ENCODE measurements at regions not wholly inside any gene's neighbourhood (a gene's known extent, or its start where the extent isn't known, plus 50 kb on each side); places are given as distances from the start of the nearest gene placed in this dataset.

DNA sequence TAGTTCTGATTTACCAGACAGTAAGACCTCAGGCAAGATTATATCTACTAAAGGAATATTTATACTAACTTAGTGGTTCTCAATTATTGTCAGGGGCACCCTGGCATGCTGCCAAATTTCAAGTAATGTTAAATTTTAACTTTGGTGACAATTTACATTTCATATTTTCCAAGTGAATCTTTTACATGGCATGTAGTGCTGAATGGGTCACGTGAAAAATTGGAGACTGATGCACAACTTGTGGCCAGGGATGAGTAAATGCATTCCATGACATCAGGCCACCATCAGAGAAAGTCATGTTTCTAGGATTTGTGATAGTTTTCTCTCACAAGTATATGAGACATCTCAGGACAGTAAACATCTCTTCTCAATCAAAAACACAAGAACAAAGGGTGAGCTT is 202.6 kb upstream of the SOX21 start:
- H3K4me3 ChIP-seq (ENCODE audit: low read depth, low read length): no peak overlapping the region
- H3K27ac ChIP-seq (ENCODE audit: extremely low read depth, low read depth, low read length): no peak overlapping the region
- H3K36me3 ChIP-seq (ENCODE audit: control insufficient read depth in 2 of 2, insufficient read depth in 1 of 2, low read length in 2 of 2): no peaks in the 10 kb centered on the region
- H3K9me3 ChIP-seq (ENCODE audit: control insufficient read depth, insufficient read depth, low read depth, low read length): no peaks in the 10 kb centered on the region
- ChIA-PET CTCF (no interaction called here), POLR2A (no interaction called here)
- 0 out of 2 replicates have a peak, but pooled peaks have one; percentile 35 for TF ChIP-seq ZNF830 (tag by site-specific recombination; IDR thresholded peaks at IDR 0.05; ENCODE audit: low read depth)
- TF ChIP-seq ZEB2 (tag by site-specific recombination; IDR thresholded peaks at IDR 0.05): no peak
- no peaks in the 10 kb centered on the region for H3K4me1 ChIP-seq (ENCODE audit: control insufficient read depth, insufficient read depth, low read length)

DNA sequence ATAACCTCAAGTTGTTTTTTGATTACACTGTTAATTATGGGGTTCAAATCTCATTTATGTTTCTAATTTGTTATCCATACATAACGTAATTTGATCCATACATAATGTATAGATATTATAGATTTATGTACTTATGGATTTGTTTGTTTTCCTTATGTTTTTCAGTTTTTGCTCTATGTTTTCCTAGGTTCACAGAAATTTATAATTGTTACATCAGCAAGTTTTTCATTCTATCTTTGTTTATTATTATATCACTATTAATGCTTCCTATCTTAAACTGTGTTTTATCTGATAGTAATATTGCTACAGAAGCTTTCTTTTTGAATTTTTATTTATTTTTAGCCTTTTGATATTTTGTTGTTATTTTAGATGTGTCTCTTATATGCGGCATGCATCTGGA is 194.3 kb upstream of the SOX21 start:
- CTCF ChIA-PET: interaction anchor here (0.7 kb wide), 1 partner anchor 232 kb away, joined by 3 read pairs; no protein-coding TSS in a partner anchor
- H3K9me3 ChIP-seq (ENCODE audit: control insufficient read depth, insufficient read depth, low read depth, low read length): no peaks in the 10 kb centered on the region
- no peaks in the 10 kb centered on the region for H3K36me3 ChIP-seq (ENCODE audit: control insufficient read depth in 2 of 2, insufficient read depth in 1 of 2, low read length in 2 of 2)
- POLR2A ChIA-PET: no interaction called here
- H3K4me1 ChIP-seq (ENCODE audit: control insufficient read depth, insufficient read depth, low read length): no peaks in the 10 kb centered on the region
- no peak overlapping the region for H3K4me3 ChIP-seq (ENCODE audit: low read depth, low read length)
- no peak overlapping the region for H3K27ac ChIP-seq (ENCODE audit: extremely low read depth, low read depth, low read length)
- TF ChIP-seq ZNF704 (tag by site-specific recombination; IDR thresholded peaks at IDR 0.05) (no peak), ZNF433 (tag by site-specific recombination; IDR thresholded peaks at IDR 0.05; ENCODE audit: low read depth) (no peak), ZNF654 (tag by site-specific recombination; IDR thresholded peaks at IDR 0.05; ENCODE audit: low read depth) (no peak), RBAK (tag by site-specific recombination; IDR thresholded peaks at IDR 0.05) (no peak), KLF1 (tag by site-specific recombination; IDR thresholded peaks at IDR 0.05) (no peak)

GRCh38 chr13:94902722-94903407 is 190.5 kb upstream of the SOX21 start:
- ChIA-PET POLR2A (no interaction called here), CTCF (interaction anchor here (0.6 kb wide), 1 partner anchor 25 kb away, joined by 3 read pairs; no protein-coding TSS in a partner anchor)
- TF ChIP-seq GLI2 (tag by site-specific recombination; IDR thresholded peaks at IDR 0.05; ENCODE audit: borderline replicate concordance, low read depth) (no peak), ZNF324 (tag by site-specific recombination; IDR thresholded peaks at IDR 0.05) (no peak), GFI1B (tag by site-specific recombination; IDR thresholded peaks at IDR 0.05) (no peak), ZNF302 (tag by site-specific recombination; IDR thresholded peaks at IDR 0.05; ENCODE audit: low read depth) (no peak), ZNF600 (tag by site-specific recombination; IDR thresholded peaks at IDR 0.05) (no peak), ZNF529 (tag by site-specific recombination; IDR thresholded peaks at IDR 0.05; ENCODE audit: insufficient replicate concordance) (no peak), ZBTB11 (tag by site-specific recombination; conservative IDR thresholded peaks at IDR 0.05; ENCODE audit: low read depth) (no peak), ZEB2 (tag by site-specific recombination; IDR thresholded peaks at IDR 0.05) (no peak), KLF9 (tag by site-specific recombination; IDR thresholded peaks at IDR 0.05; ENCODE audit: low read depth) (no peak), ZBTB1 (tag by site-specific recombination; IDR thresholded peaks at IDR 0.05) (no peak), ZNF221 (tag by site-specific recombination; IDR thresholded peaks at IDR 0.05; ENCODE audit: borderline replicate concordance) (no peak)
- TF ChIP-seq, protein P1, sequence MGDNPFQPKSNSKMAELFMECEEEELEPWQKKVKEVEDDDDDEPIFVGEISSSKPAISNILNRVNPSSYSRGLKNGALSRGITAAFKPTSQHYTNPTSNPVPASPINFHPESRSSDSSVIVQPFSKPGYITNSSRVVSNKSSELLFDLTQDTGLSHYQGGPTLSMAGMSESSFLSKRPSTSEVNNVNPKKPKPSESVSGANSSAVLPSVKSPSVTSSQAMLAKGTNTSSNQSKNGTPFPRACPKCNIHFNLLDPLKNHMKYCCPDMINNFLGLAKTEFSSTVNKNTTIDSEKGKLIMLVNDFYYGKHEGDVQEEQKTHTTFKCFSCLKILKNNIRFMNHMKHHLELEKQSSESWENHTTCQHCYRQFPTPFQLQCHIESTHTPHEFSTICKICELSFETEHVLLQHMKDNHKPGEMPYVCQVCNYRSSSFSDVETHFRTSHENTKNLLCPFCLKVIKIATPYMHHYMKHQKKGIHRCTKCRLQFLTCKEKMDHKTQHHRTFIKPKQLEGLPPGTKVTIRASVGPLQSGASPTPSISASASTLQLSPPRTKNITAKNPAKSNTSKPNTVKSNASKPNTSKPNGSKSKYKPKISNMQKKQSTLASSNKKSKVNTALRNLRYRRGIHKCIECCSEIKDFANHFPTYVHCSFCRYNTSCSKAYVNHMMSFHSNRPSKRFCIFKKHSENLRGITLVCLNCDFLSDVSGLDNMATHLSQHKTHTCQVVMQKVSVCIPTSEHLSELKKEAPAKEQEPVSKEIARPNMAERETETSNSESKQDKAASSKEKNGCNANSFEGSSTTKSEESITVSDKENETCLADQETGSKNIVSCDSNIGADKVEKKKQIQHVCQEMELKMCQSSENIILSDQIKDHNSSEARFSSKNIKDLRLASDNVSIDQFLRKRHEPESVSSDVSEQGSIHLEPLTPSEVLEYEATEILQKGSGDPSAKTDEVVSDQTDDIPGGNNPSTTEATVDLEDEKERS (tag by site-specific recombination; IDR thresholded peaks at IDR 0.05): no peak
- Histone ChIP-seq H3K9me3 (ENCODE audit: control insufficient read depth, insufficient read depth, low read depth, low read length) (no peaks in the 10 kb centered on the region), H3K4me1 (ENCODE audit: control insufficient read depth, insufficient read depth, low read length) (no peaks in the 10 kb centered on the region), H3K36me3 (ENCODE audit: control insufficient read depth in 2 of 2, insufficient read depth in 1 of 2, low read length in 2 of 2) (no peaks in the 10 kb centered on the region), H3K4me3 (ENCODE audit: low read depth, low read length) (no peak overlapping the region), H3K27ac (ENCODE audit: extremely low read depth, low read depth, low read length) (no peak overlapping the region)

Measured in HEK293 (cell line).